Kidney (tissue), 13 donors: ENCODE measurements at regions not wholly inside any gene's neighbourhood (a gene's known extent, or its start where the extent isn't known, plus 50 kb on each side); places are given as distances from the start of the nearest gene placed in this dataset.
"Not testable (repeated sequence)": the region's sequence is repeated elsewhere in the genome, so short reads cannot be mapped to it uniquely, and the experiment has no call there.

Source experiments
- DNase-seq, 5 donors: peaks; one replicate each; pipeline ENCODE4 v3.0.0-alpha.2; 2013 to 2020
- FAIRE-seq: peaks from 2 replicates; lab custom pipeline; 2012; peaks lifted over from hg19 to GRCh38; lab: Jason Lieb, UNC
- H3K27ac ChIP-seq, 2 donors: one replicate each; pipeline ENCODE4 v1.7.0; 2013; ENCODE audit warnings: low read depth in 2 of 2, low read length in 2 of 2, inconsistent platforms in 1 of 2
- H3K27me3 ChIP-seq: one replicate; pipeline ENCODE4 v1.7.1; 2013; ENCODE audit warnings: low read length, inconsistent platforms; ENCODE audit not compliant: control insufficient read depth, insufficient read depth
- H3K36me3 ChIP-seq, 3 donors: one replicate each; pipeline versions ENCODE4 v1.7.0 to v1.7.1; 2013; ENCODE audit warnings: low read length in 3 of 3, control low read depth in 1 of 3, inconsistent platforms in 1 of 3; ENCODE audit not compliant: insufficient read depth in 3 of 3, control insufficient read depth in 2 of 3
- H3K4me1 ChIP-seq, 3 donors: one replicate each; pipeline versions ENCODE4 v1.7.0 to v1.7.1; 2013; ENCODE audit warnings: low read length in 3 of 3, inconsistent platforms in 1 of 3, low read depth in 1 of 3; ENCODE audit not compliant: control insufficient read depth in 2 of 3, insufficient read depth in 2 of 3
- H3K4me3 ChIP-seq, 3 donors: one replicate each; pipeline versions ENCODE4 v1.7.0 to v1.8.1; 2013; ENCODE audit warnings: low read length in 3 of 3, control low read depth in 1 of 3, inconsistent platforms in 1 of 3
- H3K9ac ChIP-seq, 3 donors: one replicate each; pipeline versions ENCODE4 v1.7.0 to v1.7.1; 2013; ENCODE audit warnings: low read length in 3 of 3, control low read depth in 1 of 3, inconsistent platforms in 1 of 3
- H3K9me3 ChIP-seq, 3 donors: one replicate each; pipeline versions ENCODE4 v1.7.0 to v1.7.1; 2013; ENCODE audit warnings: low read length in 3 of 3, control low read depth in 1 of 3, inconsistent platforms in 1 of 3; ENCODE audit not compliant: control insufficient read depth in 2 of 3, insufficient read depth in 1 of 3
- intact Hi-C: fragments of 100-400 bp; cut with DNase I; formaldehyde crosslinking; loops from one replicate; pipeline ENCODE4 v1.11.1; 2022
- TF ChIP-seq, protein P1 (sequence below): IDR thresholded peaks from 3 replicates; pipeline ENCODE4 v1.5.1; 2012; ENCODE audit warnings: mild to moderate bottlenecking, moderate library complexity, borderline replicate concordance; ENCODE audit not compliant: insufficient read depth; ENCODE audit errors: extremely low read depth
- donor health status: control.
- donor health status: control.
- donor health status: control.
- donor health status: control.
- donor health status: control.
- donor health status: DM: yes; HTN: yes; CAD: no.
- donor health status: Normal renal cell carcinoma (clear cell type).

DNA sequence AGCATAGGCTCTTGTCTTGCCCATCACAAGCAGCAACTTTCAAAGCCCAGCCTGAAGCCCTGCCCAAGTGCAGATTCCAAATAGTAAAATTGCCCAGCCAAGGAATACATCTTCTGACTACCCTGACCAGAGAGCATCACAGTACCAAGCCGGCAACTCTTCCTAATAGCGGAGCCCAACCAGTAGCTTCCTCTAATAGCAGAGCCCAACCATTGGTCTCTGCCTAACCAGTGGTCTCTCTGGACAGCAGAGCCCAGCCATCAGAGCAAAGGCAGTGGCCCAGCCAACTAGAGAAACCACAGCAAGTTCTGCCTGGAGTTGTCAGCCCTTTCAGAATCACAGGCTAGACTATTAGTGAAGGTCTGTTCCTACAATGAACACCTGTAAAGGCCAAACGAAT is 285.6 kb downstream of the HGF start:
- H3K27me3 ChIP-seq = no peaks in the 10 kb centered on the region
- H3K4me3 ChIP-seq = no peak overlapping the region
- TF ChIP-seq, protein P1, sequence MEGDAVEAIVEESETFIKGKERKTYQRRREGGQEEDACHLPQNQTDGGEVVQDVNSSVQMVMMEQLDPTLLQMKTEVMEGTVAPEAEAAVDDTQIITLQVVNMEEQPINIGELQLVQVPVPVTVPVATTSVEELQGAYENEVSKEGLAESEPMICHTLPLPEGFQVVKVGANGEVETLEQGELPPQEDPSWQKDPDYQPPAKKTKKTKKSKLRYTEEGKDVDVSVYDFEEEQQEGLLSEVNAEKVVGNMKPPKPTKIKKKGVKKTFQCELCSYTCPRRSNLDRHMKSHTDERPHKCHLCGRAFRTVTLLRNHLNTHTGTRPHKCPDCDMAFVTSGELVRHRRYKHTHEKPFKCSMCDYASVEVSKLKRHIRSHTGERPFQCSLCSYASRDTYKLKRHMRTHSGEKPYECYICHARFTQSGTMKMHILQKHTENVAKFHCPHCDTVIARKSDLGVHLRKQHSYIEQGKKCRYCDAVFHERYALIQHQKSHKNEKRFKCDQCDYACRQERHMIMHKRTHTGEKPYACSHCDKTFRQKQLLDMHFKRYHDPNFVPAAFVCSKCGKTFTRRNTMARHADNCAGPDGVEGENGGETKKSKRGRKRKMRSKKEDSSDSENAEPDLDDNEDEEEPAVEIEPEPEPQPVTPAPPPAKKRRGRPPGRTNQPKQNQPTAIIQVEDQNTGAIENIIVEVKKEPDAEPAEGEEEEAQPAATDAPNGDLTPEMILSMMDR = no peak
- no peak for FAIRE-seq
- no peak overlapping the region for H3K27ac ChIP-seq
- H3K9me3 ChIP-seq = no peaks in the 10 kb centered on the region
- no peaks in the 10 kb centered on the region for H3K36me3 ChIP-seq
- no peak overlapping the region for H3K9ac ChIP-seq
- intact Hi-C loops = no loop called here
- peak in 4 of 5 donors; percentile 62 to 88 (median 69) for DNase-seq
- no peaks in the 10 kb centered on the region for H3K4me1 ChIP-seq

- DNase-seq = peak in 2 of 5 donors; percentile 17 to 34
- FAIRE-seq = peak; percentile 98
- Histone ChIP-seq H3K4me1 (no peaks in the 10 kb centered on the region), H3K9me3 (no peaks in the 10 kb centered on the region), H3K4me3 (no peak overlapping the region), H3K27ac (no peak overlapping the region), H3K27me3 (no peaks in the 10 kb centered on the region), H3K36me3 (no peaks in the 10 kb centered on the region), H3K9ac (no peak overlapping the region)
- intact Hi-C loops = no loop called here
- TF ChIP-seq, protein P1 = peak; percentile 47
These were observed 287.2 kb downstream of the HGF start for GRCh38 chr7:81482600-81483186.

- no peak for FAIRE-seq
- Histone ChIP-seq H3K36me3 (no peaks in the 10 kb centered on the region), H3K9ac (no peak overlapping the region), H3K4me3 (peak overlapping the region in 1 of 3 donors; percentile 32), H3K27me3 (no peaks in the 10 kb centered on the region), H3K27ac (no peak overlapping the region), H3K9me3 (no peaks in the 10 kb centered on the region), H3K4me1 (no peaks in the 10 kb centered on the region)
- intact Hi-C loops = no loop called here
- TF ChIP-seq, protein P1 = no peak
- DNase-seq = peak in 2 of 5 donors; percentile 43 to 50
These were observed 291.2 kb downstream of the HGF start for GRCh38 chr7:81478664-81479063.

DNA sequence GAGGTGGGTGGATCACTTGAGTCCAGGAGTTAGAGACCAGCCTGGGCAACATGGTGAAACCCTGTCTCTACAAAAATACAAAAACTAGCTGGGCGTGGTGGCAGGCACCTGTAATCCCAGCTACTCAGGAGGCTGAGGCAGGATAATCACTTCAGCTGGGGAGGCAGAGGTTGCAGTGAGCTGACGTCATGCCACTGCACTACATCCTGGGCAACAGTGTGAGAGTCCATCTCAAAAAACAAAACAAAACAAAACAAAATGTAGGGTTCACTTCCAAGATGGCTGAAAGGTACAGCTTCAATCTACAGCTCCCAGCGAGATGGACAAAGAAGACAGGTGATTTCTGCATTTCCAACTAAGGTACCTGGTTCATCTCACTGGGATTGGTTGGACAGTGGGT is 291.6 kb downstream of the HGF start:
- H3K9ac ChIP-seq, H3K36me3 ChIP-seq, H3K4me1 ChIP-seq, H3K9me3 ChIP-seq, DNase-seq, FAIRE-seq, H3K27ac ChIP-seq, H3K27me3 ChIP-seq, intact Hi-C loops: not testable (repeated sequence)
- peak overlapping the region in 1 of 3 donors; percentile 32 for H3K4me3 ChIP-seq
